B cell (primary cell): ENCODE measurements at regions not wholly inside any gene's neighbourhood (a gene's known extent, or its start where the extent isn't known, plus 50 kb on each side); places are given as distances from the start of the nearest gene placed in this dataset.

ENCODE experiments used
- ATAC-seq: fragments of 200-7000 bp; cut with Tn5 transposase; one replicate; pipeline ENCODE4 v1.10.0; 2021; ENCODE audit warnings: low read depth, mild to moderate bottlenecking, moderate number of reproducible peaks, moderate library complexity
- CTCF ChIA-PET: fragments of 350-600 bp; sonication (Branson Sonifier 250); formaldehyde crosslinking; loops from one replicate; lab custom pipeline; 2021; ENCODE audit warnings: antibody characterized with exemption, inconsistent platforms; lab: Charles Lee
- POLR2A ChIA-PET: fragments of 350-600 bp; sonication (Branson Sonifier 250); formaldehyde crosslinking; loops from one replicate; lab custom pipeline; 2021; ENCODE audit warnings: antibody characterized with exemption; lab: Charles Lee
- DNase-seq: peaks from one replicate; pipeline ENCODE4 v3.0.0; 2013
- H2AFZ ChIP-seq: 2 replicates; pipeline ENCODE4 v1.6.1; 2012; ENCODE audit warnings: mild to moderate bottlenecking, low read depth, low read length; ENCODE audit not compliant: insufficient read depth, poor library complexity, severe bottlenecking
- H3K27ac ChIP-seq, 2 donors: 1 replicate in 1 of 2; 2 replicates in 1 of 2; pipeline ENCODE4 v1.5.1; 2012 to 2013; ENCODE audit warnings: low read length in 2 of 2, mild to moderate bottlenecking in 2 of 2, moderate library complexity in 1 of 2
- H3K27me3 ChIP-seq, 4 experiments: fragments of 200-600 bp in 1 of 4; sonication (generic) in 1 of 4; replicated peaks in 1 of 4; 1 replicate in 2 of 4; 2 replicates in 2 of 4; pipeline versions ENCODE4 v1.6.1 to v1.7.0; 2013 to 2016; ENCODE audit warnings: low read length in 3 of 4, mild to moderate bottlenecking in 2 of 4, mixed read lengths in 1 of 4, moderate library complexity in 1 of 4; ENCODE audit not compliant: insufficient read depth in 4 of 4, control insufficient read depth in 3 of 4; ENCODE audit errors: control extremely low read depth in 1 of 4
- H3K36me3 ChIP-seq, 2 experiments: replicated peaks in 1 of 2; 1 replicate in 1 of 2; 2 replicates in 1 of 2; pipeline versions ENCODE4 v1.6.1 to v1.7.1; 2013; ENCODE audit warnings: low read length in 1 of 2; ENCODE audit not compliant: insufficient read depth in 2 of 2, control insufficient read depth in 1 of 2; ENCODE audit errors: control extremely low read depth in 1 of 2, extremely low read depth in 1 of 2
- H3K4me1 ChIP-seq, 2 donors: fragments of 200-600 bp in 1 of 2; sonication (generic) in 1 of 2; 1 replicate in 1 of 2; 2 replicates in 1 of 2; pipeline versions ENCODE4 v1.5.1 to v1.6.1; 2013 to 2017; ENCODE audit warnings: low read length in 2 of 2; ENCODE audit not compliant: control insufficient read depth in 2 of 2, insufficient read depth in 2 of 2
- H3K4me2 ChIP-seq: replicated peaks from 2 replicates; pipeline ENCODE3; 2012; ENCODE audit warnings: mild to moderate bottlenecking, low read depth, low read length; ENCODE audit not compliant: poor library complexity, severe bottlenecking
- H3K4me3 ChIP-seq, 5 experiments: fragments of 200-600 bp in 1 of 5; sonication (generic) in 1 of 5; 1 replicate in 3 of 5; 2 replicates in 2 of 5; pipeline versions ENCODE4 v1.5.1 to v1.7.0; 2011 to 2016; ENCODE audit warnings: low read length in 4 of 5, mild to moderate bottlenecking in 4 of 5, low read depth in 2 of 5, control low read depth in 1 of 5, moderate library complexity in 1 of 5; ENCODE audit not compliant: insufficient read depth in 1 of 5; ENCODE audit errors: control extremely low read depth in 1 of 5, extremely low read depth in 1 of 5
- H3K79me2 ChIP-seq: fragments of 200-600 bp; sonication (generic); one replicate; pipeline ENCODE4 v1.6.0; 2016; ENCODE audit warnings: low read length; ENCODE audit not compliant: control insufficient read depth, insufficient read depth
- H3K9ac ChIP-seq: fragments of 200-600 bp; sonication (generic); 2 replicates; pipeline ENCODE4 v1.6.1; 2017; ENCODE audit warnings: mild to moderate bottlenecking, low read length, moderate library complexity
- H3K9me3 ChIP-seq, 3 donors: one replicate each; pipeline versions ENCODE4 v1.6.1 to v1.7.1; 2013; ENCODE audit warnings: low read length in 2 of 3; ENCODE audit not compliant: control insufficient read depth in 2 of 3, insufficient read depth in 1 of 3; ENCODE audit errors: control extremely low read depth in 1 of 3
- H4K20me1 ChIP-seq: 2 replicates; pipeline ENCODE4 v1.6.0; 2012; ENCODE audit warnings: mild to moderate bottlenecking, low read length; ENCODE audit not compliant: insufficient read depth, control insufficient read depth, poor library complexity, severe bottlenecking
- H3K27ac Mint-ChIP-seq: one replicate; pipeline ENCODE4 v1.8.0; 2021; ENCODE audit warnings: mixed read lengths
- H3K27me3 Mint-ChIP-seq: one replicate; pipeline ENCODE4 v1.8.0; 2021; ENCODE audit warnings: mixed read lengths
- H3K4me1 Mint-ChIP-seq: one replicate; pipeline ENCODE4 v1.8.0; 2021; ENCODE audit warnings: mixed read lengths
- H3K4me3 Mint-ChIP-seq: one replicate; pipeline ENCODE4 v1.8.0; 2021; ENCODE audit warnings: mixed read lengths
- H3K9me3 Mint-ChIP-seq: one replicate; pipeline ENCODE4 v1.8.0; 2022; ENCODE audit warnings: mixed read lengths; ENCODE audit not compliant: insufficient read depth
- CTCF ChIP-seq: fragments of 200-600 bp; IDR thresholded peaks from one replicate; pipeline ENCODE4 v1.8.0; 2022; ENCODE audit warnings: antibody characterized with exemption, mild to moderate bottlenecking
- EZH2 ChIP-seq: IDR thresholded peaks from 2 replicates; pipeline ENCODE4 v1.6.1; 2012; ENCODE audit warnings: borderline replicate concordance, low read depth, mild to moderate bottlenecking, moderate library complexity, low read length; ENCODE audit not compliant: insufficient read depth, poor library complexity, severe bottlenecking
- WGBS: methylation state at CpG from one replicate; pipeline ENCODE4 v1.1.5; 2013; ENCODE audit warnings: missing lambda C conversion rate; ENCODE audit not compliant: insufficient coverage; 5-methylcytosine and 5-hydroxymethylcytosine counted together
- intact Hi-C: fragments of 100-400 bp; cut with micrococcal nuclease; formaldehyde crosslinking; loops from one replicate; pipeline ENCODE4 v1.10.0; 2022

GRCh38 chr4:134546279-134546678, 344.7 kb upstream of the PABPC4L start:
- 91% methylated on average over 11 of the region's 15 CpGs for WGBS
- no peak overlapping the region for H3K4me3 ChIP-seq
- no peak overlapping the region for H3K9ac ChIP-seq
- no peaks in the 10 kb centered on the region for H3K27me3 Mint-ChIP-seq
- no peaks in the 10 kb centered on the region for H3K36me3 ChIP-seq
- ChIA-PET POLR2A (no interaction called here), CTCF (no interaction called here)
- no peaks in the 10 kb centered on the region for H3K27me3 ChIP-seq
- H3K9me3 ChIP-seq: peaks cover 0 to 9% (median 2%) of the 10 kb centered on the region in 3 donors
- no peak overlapping the region for H3K4me2 ChIP-seq
- no peak overlapping the region for H2AFZ ChIP-seq
- DNase-seq (no peak), ATAC-seq (no peak)
- no peaks in the 10 kb centered on the region for H4K20me1 ChIP-seq
- H3K27ac ChIP-seq: no peak overlapping the region
- no peak for TF ChIP-seq CTCF
- TF ChIP-seq EZH2: no peak
- H3K27ac Mint-ChIP-seq: no peak overlapping the region
- H3K4me1 Mint-ChIP-seq: no peaks in the 10 kb centered on the region
- no peak overlapping the region for H3K4me3 Mint-ChIP-seq
- no peaks in the 10 kb centered on the region for H3K79me2 ChIP-seq
- H3K9me3 Mint-ChIP-seq: peaks cover 4% of the 10 kb centered on the region
- intact Hi-C loops: no loop called here
- no peaks in the 10 kb centered on the region for H3K4me1 ChIP-seq

GRCh38 chr4:134544303-134544770, 342.7 kb upstream of the PABPC4L start:
- Histone ChIP-seq H3K27ac (no peak overlapping the region), H3K9me3 (peaks cover 0 to 9% (median 2%) of the 10 kb centered on the region in 3 donors), H3K36me3 (no peaks in the 10 kb centered on the region), H2AFZ (no peak overlapping the region), H3K4me3 (no peak overlapping the region), H3K4me1 (no peaks in the 10 kb centered on the region), H3K9ac (no peak overlapping the region), H3K79me2 (no peaks in the 10 kb centered on the region), H3K27me3 (no peaks in the 10 kb centered on the region), H3K4me2 (no peak overlapping the region), H4K20me1 (no peaks in the 10 kb centered on the region)
- POLR2A ChIA-PET: no interaction called here
- CTCF ChIA-PET: no interaction called here
- Mint-ChIP-seq H3K27me3 (no peaks in the 10 kb centered on the region), H3K4me1 (no peaks in the 10 kb centered on the region), H3K9me3 (peaks cover 4% of the 10 kb centered on the region), H3K27ac (no peak overlapping the region), H3K4me3 (no peak overlapping the region)
- ATAC-seq: no peak
- WGBS: 0% methylated on average over 1 of the region's 2 CpGs
- intact Hi-C loops: no loop called here
- no peak for DNase-seq
- TF ChIP-seq CTCF (no peak), EZH2 (no peak)
